Esophagus (tissue), 2 donors: ENCODE measurements at regions not wholly inside any gene's neighbourhood (a gene's known extent, or its start where the extent isn't known, plus 50 kb on each side); places are given as distances from the start of the nearest gene placed in this dataset.

Source experiments
- H3K27ac ChIP-seq, 2 donors: one replicate each; pipeline ENCODE4 v1.5.1; 2013; ENCODE audit warnings: low read depth in 2 of 2, mild to moderate bottlenecking in 2 of 2, inconsistent platforms in 1 of 2, low read length in 1 of 2, moderate library complexity in 1 of 2
- H3K27me3 ChIP-seq, 2 donors: one replicate each; pipeline ENCODE4 v1.6.1; 2013; ENCODE audit warnings: low read length in 2 of 2, control low read depth in 1 of 2, mild to moderate bottlenecking in 1 of 2; ENCODE audit not compliant: insufficient read depth in 2 of 2, control insufficient read depth in 1 of 2
- H3K36me3 ChIP-seq, 2 donors: one replicate each; pipeline ENCODE4 v1.6.1; 2013; ENCODE audit warnings: low read length in 1 of 2; ENCODE audit not compliant: control insufficient read depth in 2 of 2, insufficient read depth in 2 of 2
- H3K4me1 ChIP-seq, 2 donors: one replicate each; pipeline ENCODE4 v1.6.1; 2013; ENCODE audit warnings: low read length in 1 of 2; ENCODE audit not compliant: control insufficient read depth in 2 of 2, insufficient read depth in 2 of 2
- H3K4me3 ChIP-seq, 2 donors: one replicate each; pipeline ENCODE4 v1.5.1; 2013; ENCODE audit warnings: low read length in 2 of 2, mild to moderate bottlenecking in 2 of 2, low read depth in 1 of 2, moderate library complexity in 1 of 2
- H3K9me3 ChIP-seq, 2 donors: one replicate each; pipeline ENCODE4 v1.6.1; 2013; ENCODE audit warnings: mild to moderate bottlenecking in 2 of 2, low read depth in 1 of 2, low read length in 1 of 2, moderate library complexity in 1 of 2; ENCODE audit not compliant: control insufficient read depth in 2 of 2, insufficient read depth in 1 of 2
- WGBS, 2 donors: extraction: QIAGEN DNeasy Blood & Tissue Kit; methylation state at CpG; one replicate each; pipeline ENCODE4 v1.1.7; 2013; 5-methylcytosine and 5-hydroxymethylcytosine counted together
- donor health status: healthy with polysubstance abuse.
- donor health status: Bipolar disorder and iron deficiency.

DNA sequence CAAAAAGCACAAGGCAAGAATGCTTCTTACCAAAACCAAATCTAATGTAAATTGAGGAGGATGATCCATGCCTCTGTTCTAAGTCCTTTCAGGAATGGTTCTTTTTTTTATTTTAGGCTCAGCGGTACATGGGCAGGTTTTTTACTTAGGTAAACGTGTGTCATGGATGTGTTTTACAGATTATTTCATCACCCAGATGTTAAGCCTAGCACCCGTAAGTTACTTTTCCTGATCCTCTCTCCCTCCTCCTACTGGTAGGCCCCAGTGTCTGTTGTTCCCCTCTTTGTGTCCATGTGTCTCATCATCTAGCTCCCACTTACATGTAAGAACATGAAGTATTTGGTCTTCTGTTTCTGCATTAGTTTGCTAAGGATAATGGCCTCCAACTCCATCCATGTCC, 289.2 kb upstream of the THBS1 start:
- H3K9me3 ChIP-seq: no peaks in the 10 kb centered on the region
- WGBS, 2 donors: 86 to 88% methylated on average over 3 of the region's 3 CpGs
- H3K27me3 ChIP-seq: no peaks in the 10 kb centered on the region
- H3K4me1 ChIP-seq: peaks cover 0 to 2% of the 10 kb centered on the region in 2 donors
- no peak overlapping the region for H3K27ac ChIP-seq
- H3K36me3 ChIP-seq: no peaks in the 10 kb centered on the region
- H3K4me3 ChIP-seq: no peak overlapping the region

GRCh38 chr15:39296955-39297354, 283.9 kb upstream of the THBS1 start:
- no peaks in the 10 kb centered on the region for H3K27me3 ChIP-seq
- H3K4me1 ChIP-seq: no peaks in the 10 kb centered on the region
- no peak overlapping the region for H3K4me3 ChIP-seq
- H3K36me3 ChIP-seq: no peaks in the 10 kb centered on the region
- H3K9me3 ChIP-seq: no peaks in the 10 kb centered on the region
- no peak overlapping the region for H3K27ac ChIP-seq
- 93 to 95% methylated on average over 1 of the region's 1 CpG for WGBS, 2 donors

DNA sequence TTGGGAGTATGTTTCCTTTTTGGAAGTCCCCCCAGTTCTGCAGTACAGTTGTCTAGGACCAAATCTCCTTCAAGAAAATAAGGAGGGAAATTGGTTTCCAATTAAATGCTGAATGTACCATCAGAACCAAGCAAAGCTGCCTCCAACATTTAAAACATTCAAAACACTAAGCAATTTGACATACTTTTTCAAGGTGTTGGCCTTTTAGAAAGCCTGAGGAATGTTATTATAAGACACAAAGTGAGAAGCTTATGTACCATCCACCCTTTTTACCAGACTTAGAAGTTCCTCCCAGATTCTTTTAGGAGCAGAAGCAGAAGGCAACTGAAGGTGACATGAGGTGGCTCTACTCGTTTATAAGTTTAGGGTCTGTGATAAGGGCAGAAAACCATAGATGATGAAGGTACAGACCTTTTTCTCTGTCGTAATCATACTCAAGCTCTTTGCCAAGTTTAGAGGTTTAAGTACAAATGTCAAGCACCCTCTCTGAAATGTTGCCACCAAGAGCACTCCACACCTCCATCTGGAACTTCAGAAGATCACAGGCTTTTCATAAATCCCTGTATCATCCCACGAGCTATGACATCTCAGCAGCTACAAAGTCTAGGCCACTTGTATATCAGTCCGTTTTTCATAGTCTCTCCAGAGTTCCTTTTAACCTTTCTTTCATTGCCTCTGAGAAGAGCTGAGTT, 282.5 kb upstream of the THBS1 start:
- WGBS, 2 donors: 80 to 86% methylated on average over 4 of the region's 4 CpGs
- Histone ChIP-seq H3K4me1 (no peaks in the 10 kb centered on the region), H3K27me3 (no peaks in the 10 kb centered on the region), H3K9me3 (no peaks in the 10 kb centered on the region), H3K27ac (no peak overlapping the region), H3K36me3 (no peaks in the 10 kb centered on the region), H3K4me3 (no peak overlapping the region)

- 80 to 94% methylated on average over 1 of the region's 1 CpG for WGBS, 2 donors
- no peaks in the 10 kb centered on the region for H3K36me3 ChIP-seq
- no peaks in the 10 kb centered on the region for H3K9me3 ChIP-seq
- no peaks in the 10 kb centered on the region for H3K27me3 ChIP-seq
- no peaks in the 10 kb centered on the region for H3K4me1 ChIP-seq
- no peak overlapping the region for H3K27ac ChIP-seq
- H3K4me3 ChIP-seq: no peak overlapping the region
These were observed 281.2 kb upstream of the THBS1 start for GRCh38 chr15:39299486-39300267.

DNA sequence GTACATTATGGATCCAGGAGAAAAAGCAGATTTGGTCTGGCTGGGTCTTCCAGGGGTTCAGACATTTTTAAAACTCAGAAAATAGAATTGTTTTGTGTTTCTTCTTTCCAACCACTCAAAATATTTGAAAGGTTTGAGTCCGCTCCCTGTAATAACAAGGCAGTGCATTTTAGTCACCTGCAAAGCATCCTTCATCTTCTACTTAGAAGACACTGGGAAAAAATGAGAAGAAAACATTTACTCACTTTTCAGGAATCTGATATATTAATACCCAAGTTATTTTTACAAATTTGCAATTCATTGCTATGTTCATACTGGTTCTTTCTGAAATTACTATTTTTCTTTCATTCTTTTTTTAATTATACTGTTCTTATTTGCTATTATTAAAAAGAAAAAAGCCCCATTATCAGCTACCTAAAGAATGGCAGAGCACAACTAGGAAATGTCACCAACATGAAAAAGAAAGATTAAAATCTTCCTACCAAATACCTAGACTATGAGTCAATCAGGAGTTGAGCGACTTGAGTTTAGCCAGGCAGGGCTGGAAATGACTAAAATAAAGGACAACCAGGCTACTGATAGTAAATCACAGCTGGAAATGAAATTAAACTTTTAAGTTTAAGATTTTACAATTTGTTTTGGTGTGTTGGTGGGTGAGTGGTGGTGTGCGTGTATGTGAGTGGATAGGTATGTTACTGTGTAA, 280.3 kb upstream of the THBS1 start:
- Histone ChIP-seq H3K36me3 (no peaks in the 10 kb centered on the region), H3K9me3 (no peaks in the 10 kb centered on the region), H3K27me3 (no peaks in the 10 kb centered on the region), H3K27ac (no peak overlapping the region), H3K4me3 (no peak overlapping the region), H3K4me1 (no peaks in the 10 kb centered on the region)
- whole genome bisulfite sequencing, 2 donors: 75 to 81% methylated on average over 3 of the region's 3 CpGs

GRCh38 chr15:39301589-39301999, 279.3 kb upstream of the THBS1 start:
- H3K36me3 ChIP-seq: no peaks in the 10 kb centered on the region
- no peaks in the 10 kb centered on the region for H3K9me3 ChIP-seq
- no peak overlapping the region for H3K4me3 ChIP-seq
- no peaks in the 10 kb centered on the region for H3K4me1 ChIP-seq
- H3K27me3 ChIP-seq: no peaks in the 10 kb centered on the region
- WGBS, 2 donors: 73 to 87% methylated on average over 2 of the region's 2 CpGs
- no peak overlapping the region for H3K27ac ChIP-seq

DNA sequence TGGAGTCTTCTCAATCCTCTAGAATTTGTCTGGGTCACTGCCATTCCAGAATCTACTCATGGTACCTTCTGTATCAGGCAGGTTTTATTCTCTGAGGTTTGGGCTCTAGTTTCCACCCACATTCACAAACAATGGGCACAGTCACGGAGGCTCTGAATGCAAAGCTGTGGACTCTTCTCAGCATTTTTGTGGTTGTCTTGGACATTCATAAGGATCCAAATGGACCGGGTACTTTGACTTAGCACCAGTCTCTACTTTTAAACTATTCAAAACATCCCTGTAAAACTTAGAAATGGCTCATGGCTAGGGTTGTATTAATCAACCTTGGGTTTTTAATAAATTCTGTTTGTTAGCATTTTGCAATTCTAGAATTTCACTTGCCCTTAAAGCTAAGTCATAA, 277.9 kb upstream of the THBS1 start:
- WGBS, 2 donors: 85 to 89% methylated on average over 2 of the region's 2 CpGs
- Histone ChIP-seq H3K27me3 (no peaks in the 10 kb centered on the region), H3K27ac (no peak overlapping the region), H3K4me3 (no peak overlapping the region), H3K4me1 (no peaks in the 10 kb centered on the region), H3K9me3 (no peaks in the 10 kb centered on the region), H3K36me3 (no peaks in the 10 kb centered on the region)

GRCh38 chr15:39304201-39304841, 276.6 kb upstream of the THBS1 start:
- H3K36me3 ChIP-seq: no peaks in the 10 kb centered on the region
- H3K27ac ChIP-seq: no peak overlapping the region
- no peak overlapping the region for H3K4me3 ChIP-seq
- WGBS, 2 donors: 39 to 53% methylated on average over 7 of the region's 7 CpGs
- no peaks in the 10 kb centered on the region for H3K9me3 ChIP-seq
- H3K27me3 ChIP-seq: no peaks in the 10 kb centered on the region
- no peaks in the 10 kb centered on the region for H3K4me1 ChIP-seq

GRCh38 chr15:39304931-39305728, 275.7 kb upstream of the THBS1 start:
- Histone ChIP-seq H3K36me3 (no peaks in the 10 kb centered on the region), H3K4me1 (no peaks in the 10 kb centered on the region), H3K27ac (no peak overlapping the region), H3K4me3 (no peak overlapping the region), H3K9me3 (no peaks in the 10 kb centered on the region), H3K27me3 (no peaks in the 10 kb centered on the region)
- WGBS, 2 donors: 73 to 74% methylated on average over 4 of the region's 4 CpGs
